Trophoblast cell (in vitro differentiated cells and primary cell): ENCODE measurements at regions not wholly inside any gene's neighbourhood (a gene's known extent, or its start where the extent isn't known, plus 50 kb on each side); places are given as distances from the start of the nearest gene placed in this dataset.
"Not testable (repeated sequence)": the region's sequence is repeated elsewhere in the genome, so short reads cannot be mapped to it uniquely, and the experiment has no call there.

ENCODE experiments used
- DNase-seq, 2 donors: peaks; one replicate each; pipeline ENCODE4 v3.0.0-alpha.2; 2016
- H2AFZ ChIP-seq: 2 replicates; pipeline ENCODE4 v1.6.1; 2013; ENCODE audit warnings: low read length, moderate library complexity, mild to moderate bottlenecking; ENCODE audit not compliant: insufficient read depth, poor library complexity
- H2AK5ac ChIP-seq: 2 replicates; pipeline ENCODE4 v1.6.1; 2013; ENCODE audit warnings: mild to moderate bottlenecking, low read length
- H2BK120ac ChIP-seq: 2 replicates; pipeline ENCODE4 v1.6.1; 2013; ENCODE audit warnings: low read length, mild to moderate bottlenecking, moderate library complexity; ENCODE audit not compliant: insufficient read depth, poor library complexity
- H2BK12ac ChIP-seq: 2 replicates; pipeline ENCODE4 v1.6.1; 2013; ENCODE audit warnings: mild to moderate bottlenecking, low read length, moderate library complexity
- H2BK5ac ChIP-seq: 2 replicates; pipeline ENCODE4 v1.6.1; 2013; ENCODE audit warnings: low read length, low read depth, moderate library complexity, mild to moderate bottlenecking; ENCODE audit not compliant: poor library complexity
- H3K14ac ChIP-seq: 2 replicates; pipeline ENCODE4 v1.6.1; 2013; ENCODE audit warnings: mild to moderate bottlenecking, low read length
- H3K18ac ChIP-seq: 2 replicates; pipeline ENCODE4 v1.6.1; 2013; ENCODE audit warnings: mild to moderate bottlenecking, low read length
- H3K23ac ChIP-seq: 2 replicates; pipeline ENCODE4 v1.6.1; 2013; ENCODE audit warnings: low read length
- H3K27ac ChIP-seq: 2 replicates; pipeline ENCODE4 v1.5.1; 2013; ENCODE audit warnings: low read depth, mild to moderate bottlenecking, inconsistent platforms, low read length, moderate library complexity
- H3K27me3 ChIP-seq: 2 replicates; pipeline ENCODE4 v1.6.1; 2013; ENCODE audit warnings: inconsistent platforms, mild to moderate bottlenecking, low read length, moderate library complexity; ENCODE audit not compliant: insufficient read depth
- H3K36me3 ChIP-seq, 2 experiments: 1 replicate in 1 of 2; 2 replicates in 1 of 2; pipeline ENCODE4 v1.6.1; 2013; ENCODE audit warnings: low read length in 2 of 2, mild to moderate bottlenecking in 2 of 2, moderate library complexity in 1 of 2; ENCODE audit not compliant: insufficient read depth in 2 of 2, control insufficient read depth in 1 of 2
- H3K4ac ChIP-seq: 2 replicates; pipeline ENCODE4 v1.6.1; 2013; ENCODE audit warnings: low read depth, mild to moderate bottlenecking, low read length, moderate library complexity
- H3K4me1 ChIP-seq, 2 experiments: 1 replicate in 1 of 2; 2 replicates in 1 of 2; pipeline ENCODE4 v1.6.1; 2013; ENCODE audit warnings: low read length in 2 of 2, mild to moderate bottlenecking in 2 of 2, moderate library complexity in 1 of 2; ENCODE audit not compliant: insufficient read depth in 2 of 2, control insufficient read depth in 1 of 2
- H3K4me2 ChIP-seq: 2 replicates; pipeline ENCODE4 v1.6.1; 2013; ENCODE audit warnings: inconsistent platforms, mild to moderate bottlenecking, low read length, moderate library complexity
- H3K4me3 ChIP-seq: 2 replicates; pipeline ENCODE4 v1.5.1; 2013; ENCODE audit warnings: mild to moderate bottlenecking, low read depth, low read length, inconsistent platforms
- H3K79me1 ChIP-seq: one replicate; pipeline ENCODE4 v1.6.1; 2013; ENCODE audit warnings: low read length
- H3K79me2 ChIP-seq: 2 replicates; pipeline ENCODE4 v1.6.1; 2013; ENCODE audit warnings: low read length, mild to moderate bottlenecking; ENCODE audit not compliant: control insufficient read depth, insufficient read depth, poor library complexity
- H3K9ac ChIP-seq: 2 replicates; pipeline ENCODE4 v1.6.1; 2013; ENCODE audit warnings: mild to moderate bottlenecking, low read length
- H3K9me3 ChIP-seq: 2 replicates; pipeline ENCODE4 v1.6.1; 2013; ENCODE audit warnings: low read depth, mild to moderate bottlenecking, control low read depth, inconsistent platforms, low read length; ENCODE audit not compliant: insufficient read depth
- H4K12ac ChIP-seq: 2 replicates; pipeline ENCODE4 v1.6.1; 2013; ENCODE audit warnings: low read depth, mild to moderate bottlenecking, low read length, moderate library complexity
- H4K8ac ChIP-seq: 2 replicates; pipeline ENCODE4 v1.6.1; 2013; ENCODE audit warnings: low read depth, mild to moderate bottlenecking, low read length, moderate library complexity
- H4K91ac ChIP-seq: one replicate; pipeline ENCODE4 v1.6.1; 2013; ENCODE audit warnings: low read depth, mild to moderate bottlenecking, low read length, moderate library complexity
- WGBS: extraction: QIAGEN DNeasy Blood & Tissue Kit; methylation state at CpG from one replicate; pipeline ENCODE4 v1.1.7; 2013; ENCODE audit warnings: missing lambda C conversion rate; ENCODE audit not compliant: insufficient read length, insufficient coverage; ENCODE audit errors: extremely low coverage; 5-methylcytosine and 5-hydroxymethylcytosine counted together

- Histone ChIP-seq H4K12ac (no peak overlapping the region), H3K4me3 (no peak overlapping the region), H2AK5ac (no peak overlapping the region), H3K23ac (no peak overlapping the region), H3K14ac (no peak overlapping the region), H4K8ac (no peak overlapping the region), H3K18ac (no peak overlapping the region), H3K27me3 (no peaks in the 10 kb centered on the region), H3K36me3 (no peaks in the 10 kb centered on the region), H3K4ac (no peak overlapping the region), H2BK120ac (peak overlapping the region; percentile 41), H3K4me1 (peaks cover 0 to 5% of the 10 kb centered on the region in 2 experiments), H3K79me2 (no peaks in the 10 kb centered on the region), H2BK5ac (no peak overlapping the region), H2AFZ (no peak overlapping the region), H3K4me2 (no peak overlapping the region), H3K27ac (no peak overlapping the region), H4K91ac (no peak overlapping the region), H3K9ac (no peak overlapping the region), H2BK12ac (peak overlapping the region; percentile 27), H3K79me1 (no peaks in the 10 kb centered on the region), H3K9me3 (no peaks in the 10 kb centered on the region)
- WGBS: no CpG with 5 or more reads among the region's 18 CpGs
- no peak for DNase-seq
Observed at GRCh38 chr16:29321000-29321393, 85.5 kb downstream of the NPIPB11 start.

- Histone ChIP-seq H4K91ac (no peak overlapping the region), H3K14ac (no peak overlapping the region), H4K8ac (no peak overlapping the region), H2BK12ac (no peak overlapping the region), H3K27ac (no peak overlapping the region), H3K36me3 (no peaks in the 10 kb centered on the region), H3K23ac (no peak overlapping the region), H3K9me3 (no peaks in the 10 kb centered on the region), H3K4me2 (no peak overlapping the region), H3K4me3 (no peak overlapping the region), H3K18ac (no peak overlapping the region), H3K79me1 (no peaks in the 10 kb centered on the region), H3K9ac (no peak overlapping the region), H3K27me3 (no peaks in the 10 kb centered on the region), H3K4me1 (peaks cover 0 to 5% of the 10 kb centered on the region in 2 experiments), H2AK5ac (no peak overlapping the region), H4K12ac (no peak overlapping the region), H3K79me2 (no peaks in the 10 kb centered on the region), H2AFZ (no peak overlapping the region), H2BK5ac (no peak overlapping the region), H3K4ac (no peak overlapping the region), H2BK120ac (no peak overlapping the region)
- no peak for DNase-seq
- no CpG with 5 or more reads among the region's 14 CpGs for WGBS
Observed at GRCh38 chr16:29320274-29320999, 86.1 kb downstream of the NPIPB11 start.

- H4K12ac ChIP-seq: no peak overlapping the region
- H2BK120ac ChIP-seq: no peak overlapping the region
- no peak overlapping the region for H3K4ac ChIP-seq
- no peak overlapping the region for H3K27ac ChIP-seq
- no peak overlapping the region for H4K8ac ChIP-seq
- H3K18ac ChIP-seq: no peak overlapping the region
- no peak overlapping the region for H2BK12ac ChIP-seq
- H3K9ac ChIP-seq: no peak overlapping the region
- no peaks in the 10 kb centered on the region for H3K9me3 ChIP-seq
- no peak overlapping the region for H3K23ac ChIP-seq
- H3K4me1 ChIP-seq: peaks cover 0 to 5% of the 10 kb centered on the region in 2 experiments
- no peak overlapping the region for H3K4me3 ChIP-seq
- no peaks in the 10 kb centered on the region for H3K27me3 ChIP-seq
- no peaks in the 10 kb centered on the region for H3K79me1 ChIP-seq
- H4K91ac ChIP-seq: no peak overlapping the region
- no peak overlapping the region for H2AK5ac ChIP-seq
- no peak overlapping the region for H3K4me2 ChIP-seq
- no peak overlapping the region for H2AFZ ChIP-seq
- DNase-seq: no peak
- no CpG with 5 or more reads among the region's 10 CpGs for WGBS
- H3K14ac ChIP-seq: no peak overlapping the region
- H3K79me2 ChIP-seq: no peaks in the 10 kb centered on the region
- no peaks in the 10 kb centered on the region for H3K36me3 ChIP-seq
- no peak overlapping the region for H2BK5ac ChIP-seq
Observed at GRCh38 chr16:29319726-29320125, 86.8 kb downstream of the NPIPB11 start.

- H3K4me1 ChIP-seq, H3K79me2 ChIP-seq, H4K8ac ChIP-seq, H3K4ac ChIP-seq, H2BK12ac ChIP-seq, H3K9ac ChIP-seq, H3K36me3 ChIP-seq, H3K18ac ChIP-seq, H3K14ac ChIP-seq, H3K27ac ChIP-seq, H2BK120ac ChIP-seq, H2BK5ac ChIP-seq, H3K9me3 ChIP-seq, H3K4me3 ChIP-seq, H3K27me3 ChIP-seq, H3K23ac ChIP-seq, H3K79me1 ChIP-seq, H4K12ac ChIP-seq, H2AK5ac ChIP-seq, H3K4me2 ChIP-seq, H2AFZ ChIP-seq, H4K91ac ChIP-seq: not testable (repeated sequence)
- no CpG with 5 or more reads among the region's 10 CpGs for WGBS
- peak in 1 of 2 donors; percentile 22 for DNase-seq
Observed at GRCh38 chr16:29318561-29318968, 87.9 kb downstream of the NPIPB11 start.
